ENCODE measurements at regions not wholly inside any gene's neighbourhood (a gene's known extent, or its start where the extent isn't known, plus 50 kb on each side); places are given as distances from the start of the nearest gene placed in this dataset.

GRCh38 chr5:167205881-167206280, 1085.6 kb upstream of the WWC1 start:
- Histone ChIP-seq H3K9me3 (peaks cover 0 to 4% (median 0%) of the 10 kb centered on the region in 8 donors), H3K4me1 (no peaks in the 10 kb centered on the region), H3K27me3 (replicated peaks in 1 of 7) (no peaks in the 10 kb centered on the region), H3K36me3 (no peaks in the 10 kb centered on the region), H3K4me3 (no peak overlapping the region), H3K27ac (no peak overlapping the region)
- 87 to 93% (median 89%) methylated on average over 6 of the region's 6 CpGs for WGBS, 5 donors
- intact Hi-C loops (cut with DNase I; ENCODE audit: low total_unique reads) = no loop called here
- TF ChIP-seq POLR2A (IDR thresholded peaks at IDR 0.05) = no peak
- TF ChIP-seq, protein P1, sequence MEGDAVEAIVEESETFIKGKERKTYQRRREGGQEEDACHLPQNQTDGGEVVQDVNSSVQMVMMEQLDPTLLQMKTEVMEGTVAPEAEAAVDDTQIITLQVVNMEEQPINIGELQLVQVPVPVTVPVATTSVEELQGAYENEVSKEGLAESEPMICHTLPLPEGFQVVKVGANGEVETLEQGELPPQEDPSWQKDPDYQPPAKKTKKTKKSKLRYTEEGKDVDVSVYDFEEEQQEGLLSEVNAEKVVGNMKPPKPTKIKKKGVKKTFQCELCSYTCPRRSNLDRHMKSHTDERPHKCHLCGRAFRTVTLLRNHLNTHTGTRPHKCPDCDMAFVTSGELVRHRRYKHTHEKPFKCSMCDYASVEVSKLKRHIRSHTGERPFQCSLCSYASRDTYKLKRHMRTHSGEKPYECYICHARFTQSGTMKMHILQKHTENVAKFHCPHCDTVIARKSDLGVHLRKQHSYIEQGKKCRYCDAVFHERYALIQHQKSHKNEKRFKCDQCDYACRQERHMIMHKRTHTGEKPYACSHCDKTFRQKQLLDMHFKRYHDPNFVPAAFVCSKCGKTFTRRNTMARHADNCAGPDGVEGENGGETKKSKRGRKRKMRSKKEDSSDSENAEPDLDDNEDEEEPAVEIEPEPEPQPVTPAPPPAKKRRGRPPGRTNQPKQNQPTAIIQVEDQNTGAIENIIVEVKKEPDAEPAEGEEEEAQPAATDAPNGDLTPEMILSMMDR (IDR thresholded peaks at IDR 0.05 in 8 of 11, conservative IDR thresholded peaks at IDR 0.05 in 3 of 11) = no peak
- TF ChIP-seq POLR2AphosphoS5 (IDR thresholded peaks at IDR 0.05) = no peak
- DNase-seq = no peak

GRCh38 chr5:167207081-167207480, 1084.4 kb upstream of the WWC1 start:
- intact Hi-C loops (cut with DNase I; ENCODE audit: low total_unique reads) = no loop called here
- Histone ChIP-seq H3K27me3 (replicated peaks in 1 of 7) (no peaks in the 10 kb centered on the region), H3K4me3 (no peak overlapping the region), H3K27ac (no peak overlapping the region), H3K36me3 (no peaks in the 10 kb centered on the region), H3K4me1 (no peaks in the 10 kb centered on the region), H3K9me3 (peaks cover 0 to 4% (median 0%) of the 10 kb centered on the region in 8 donors)
- TF ChIP-seq, protein P1 (IDR thresholded peaks at IDR 0.05 in 8 of 11, conservative IDR thresholded peaks at IDR 0.05 in 3 of 11) = no peak
- TF ChIP-seq POLR2AphosphoS5 (IDR thresholded peaks at IDR 0.05) (no peak), POLR2A (IDR thresholded peaks at IDR 0.05) (no peak)
- WGBS, 5 donors = 84 to 92% (median 87%) methylated on average over 7 of the region's 7 CpGs
- no peak for DNase-seq

- TF ChIP-seq POLR2A (IDR thresholded peaks at IDR 0.05) (no peak), POLR2AphosphoS5 (IDR thresholded peaks at IDR 0.05) (no peak)
- TF ChIP-seq, protein P1 (IDR thresholded peaks at IDR 0.05 in 8 of 11, conservative IDR thresholded peaks at IDR 0.05 in 3 of 11) = no peak
- H3K27ac ChIP-seq = no peak overlapping the region
- WGBS, 5 donors = 83 to 94% (median 86%) methylated on average over 4 of the region's 4 CpGs
- H3K4me1 ChIP-seq = no peaks in the 10 kb centered on the region
- intact Hi-C loops (cut with DNase I; ENCODE audit: low total_unique reads) = no loop called here
- no peak for DNase-seq
- H3K4me3 ChIP-seq = no peak overlapping the region
- H3K36me3 ChIP-seq = no peaks in the 10 kb centered on the region
- no peaks in the 10 kb centered on the region for H3K27me3 ChIP-seq (replicated peaks in 1 of 7)
- H3K9me3 ChIP-seq = peaks cover 0 to 3% (median 0%) of the 10 kb centered on the region in 8 donors
Observed at GRCh38 chr5:167208911-167209310, 1082.5 kb upstream of the WWC1 start.

- intact Hi-C loops (cut with DNase I; ENCODE audit: low total_unique reads) = no loop called here
- H3K27me3 ChIP-seq (replicated peaks in 1 of 7) = no peaks in the 10 kb centered on the region
- no peaks in the 10 kb centered on the region for H3K4me1 ChIP-seq
- no peak for DNase-seq
- H3K4me3 ChIP-seq = no peak overlapping the region
- no peaks in the 10 kb centered on the region for H3K36me3 ChIP-seq
- no peaks in the 10 kb centered on the region for H3K9me3 ChIP-seq
- 51 to 56% (median 55%) methylated on average over 5 of the region's 5 CpGs for WGBS, 5 donors
- TF ChIP-seq, protein P1 (IDR thresholded peaks at IDR 0.05 in 8 of 11, conservative IDR thresholded peaks at IDR 0.05 in 3 of 11) = no peak
- no peak for TF ChIP-seq POLR2AphosphoS5 (IDR thresholded peaks at IDR 0.05)
- no peak for TF ChIP-seq POLR2A (IDR thresholded peaks at IDR 0.05)
- no peak overlapping the region for H3K27ac ChIP-seq
Observed at GRCh38 chr5:167217097-167217743, 1074.2 kb upstream of the WWC1 start.
